Activated CD4-positive, alpha-beta T cell treated with anti-CD3 and anti-CD28 coated beads, Interleukin-2, Interleukin-4, amounts not matched to agents 100 ng/mL and 50 ng/mL, durations not matched to agents 16 hours and 8 hours (primary cell): ENCODE measurements at regions not wholly inside any gene's neighbourhood (a gene's known extent, or its start where the extent isn't known, plus 50 kb on each side); places are given as distances from the start of the nearest gene placed in this dataset.

Experiments used
- DNase-seq: peaks from one replicate; pipeline ENCODE4 v3.0.0-alpha.2; 2020; ENCODE audit warnings: low spot score

DNA sequence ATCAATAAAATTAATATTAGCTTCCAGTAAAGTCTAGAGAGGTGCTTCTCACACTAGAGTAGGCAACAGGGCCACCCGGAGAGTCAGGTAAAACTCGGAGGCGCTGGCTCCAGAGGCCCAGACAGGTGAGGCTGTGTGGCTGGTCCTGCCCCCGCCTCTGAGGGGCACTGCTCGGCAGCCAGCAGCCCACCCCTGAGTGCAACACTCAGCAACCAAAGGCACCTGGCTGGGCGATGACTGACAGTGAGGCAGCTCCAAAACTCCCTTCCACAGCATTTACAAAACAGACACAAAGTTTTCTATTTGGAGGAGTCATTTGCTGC lies 138.8 kb upstream of the ID2 start:
- no peak for DNase-seq

DNA sequence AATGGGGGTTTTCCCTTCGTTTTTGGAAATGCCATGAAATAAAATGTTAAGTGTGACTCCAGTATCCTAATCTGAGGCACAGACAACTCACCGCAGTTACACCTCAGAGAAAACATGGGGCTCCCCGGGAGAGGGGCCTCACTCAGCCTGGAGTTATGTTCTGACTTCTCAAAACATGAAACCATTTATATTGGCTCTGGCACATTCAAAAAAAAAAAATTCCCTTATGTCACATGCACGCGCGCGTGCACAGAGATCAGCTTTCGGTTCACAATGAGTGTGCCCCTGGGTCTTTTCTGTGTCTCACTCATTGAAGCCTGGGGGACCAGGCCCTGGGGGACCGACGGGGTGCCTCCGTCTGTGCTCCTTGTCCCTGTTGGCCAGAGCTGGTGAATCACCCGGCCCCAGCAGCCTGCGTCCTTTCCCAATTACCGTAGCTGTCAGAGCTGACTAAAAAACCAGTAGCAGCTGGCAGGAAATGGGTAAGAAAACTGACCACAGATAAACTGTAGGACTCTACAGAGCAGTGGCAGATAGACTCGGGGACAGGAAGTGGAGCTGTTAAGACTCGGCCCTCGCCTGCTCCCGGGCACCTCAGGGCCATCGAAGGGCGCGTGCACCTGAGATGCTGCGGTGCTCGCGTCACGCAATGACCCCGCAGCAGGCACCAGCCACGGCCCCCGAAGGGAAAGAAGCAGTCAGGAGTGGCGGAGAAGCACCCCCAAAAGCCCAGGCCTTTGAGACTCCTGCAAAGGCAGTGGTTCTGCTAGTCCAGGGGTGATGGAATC lies 138.3 kb upstream of the ID2 start:
- peak; percentile 93 for DNase-seq

DNA sequence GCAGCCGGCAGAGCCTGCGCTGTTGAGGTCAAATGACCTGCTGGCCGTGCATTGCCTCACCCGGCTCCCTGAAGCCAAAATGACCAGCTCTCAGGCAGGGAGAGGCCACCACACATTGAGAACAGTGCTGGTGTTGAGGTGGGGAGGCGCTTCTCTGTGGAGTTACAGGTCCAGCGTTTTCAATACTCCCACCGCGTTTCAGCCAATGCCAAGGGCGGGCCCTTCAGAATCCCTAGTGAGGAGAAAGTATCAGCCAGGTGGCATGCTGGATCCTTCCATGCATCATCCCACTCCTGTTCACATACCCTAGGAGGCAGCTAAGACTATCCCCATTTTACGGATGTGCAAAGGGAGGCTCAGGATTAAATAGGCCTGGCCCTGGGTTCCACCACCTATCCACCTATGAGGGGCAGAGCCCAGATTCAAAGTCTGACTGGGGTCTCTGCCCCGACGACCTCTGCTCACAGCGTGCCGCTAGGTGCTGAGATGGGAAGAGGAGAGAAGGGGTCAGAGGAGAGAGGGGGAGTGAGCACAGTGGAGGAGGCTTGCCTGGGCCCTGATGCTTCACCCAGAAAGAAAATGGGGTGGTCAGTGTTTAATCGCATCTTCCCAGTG lies 137.6 kb upstream of the ID2 start:
- no peak for DNase-seq

DNA sequence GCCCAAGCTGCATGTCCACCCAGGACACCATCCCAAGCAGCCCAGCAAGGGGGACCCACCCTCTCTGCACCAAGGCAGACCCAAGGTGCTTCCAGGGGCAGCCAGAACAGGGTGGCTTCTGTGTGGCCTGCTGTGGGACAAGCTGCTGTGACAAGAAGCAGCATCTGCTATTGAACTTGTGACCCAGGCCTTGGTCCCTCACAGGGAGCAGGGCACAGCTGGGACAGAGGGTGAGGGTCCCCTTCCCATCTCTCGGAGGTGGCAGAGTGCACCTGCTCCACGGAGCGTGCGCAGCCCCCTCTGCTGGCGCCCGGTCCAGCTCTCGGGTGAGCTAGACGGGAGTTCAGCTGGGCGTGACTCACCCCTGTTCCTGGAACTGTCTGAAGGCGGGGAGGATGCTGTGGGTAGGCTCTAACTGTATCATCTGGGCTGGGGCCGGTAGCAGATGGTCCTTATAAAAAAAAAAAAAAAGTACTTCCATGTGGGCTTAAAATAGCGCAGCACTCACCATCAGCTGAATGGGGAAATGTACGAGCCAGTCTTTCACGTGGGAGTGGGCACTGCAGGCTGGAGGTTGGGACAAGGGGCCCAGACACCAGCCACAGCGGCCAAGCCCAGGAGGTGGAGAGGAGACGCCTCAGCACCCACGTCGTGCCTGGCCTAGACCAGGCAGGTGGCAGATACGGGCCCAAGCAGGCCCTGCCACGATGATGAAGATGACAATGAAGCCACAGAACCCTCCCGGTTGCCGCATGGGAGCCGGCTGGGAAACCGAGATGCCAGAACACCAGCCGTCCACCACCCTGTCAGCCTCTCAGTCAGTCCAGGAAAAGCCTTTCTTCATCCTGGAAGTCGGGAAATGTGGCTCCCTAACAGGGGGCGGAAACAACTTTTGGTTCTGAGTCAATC lies 136.8 kb upstream of the ID2 start:
- peak; percentile 95 for DNase-seq

DNA sequence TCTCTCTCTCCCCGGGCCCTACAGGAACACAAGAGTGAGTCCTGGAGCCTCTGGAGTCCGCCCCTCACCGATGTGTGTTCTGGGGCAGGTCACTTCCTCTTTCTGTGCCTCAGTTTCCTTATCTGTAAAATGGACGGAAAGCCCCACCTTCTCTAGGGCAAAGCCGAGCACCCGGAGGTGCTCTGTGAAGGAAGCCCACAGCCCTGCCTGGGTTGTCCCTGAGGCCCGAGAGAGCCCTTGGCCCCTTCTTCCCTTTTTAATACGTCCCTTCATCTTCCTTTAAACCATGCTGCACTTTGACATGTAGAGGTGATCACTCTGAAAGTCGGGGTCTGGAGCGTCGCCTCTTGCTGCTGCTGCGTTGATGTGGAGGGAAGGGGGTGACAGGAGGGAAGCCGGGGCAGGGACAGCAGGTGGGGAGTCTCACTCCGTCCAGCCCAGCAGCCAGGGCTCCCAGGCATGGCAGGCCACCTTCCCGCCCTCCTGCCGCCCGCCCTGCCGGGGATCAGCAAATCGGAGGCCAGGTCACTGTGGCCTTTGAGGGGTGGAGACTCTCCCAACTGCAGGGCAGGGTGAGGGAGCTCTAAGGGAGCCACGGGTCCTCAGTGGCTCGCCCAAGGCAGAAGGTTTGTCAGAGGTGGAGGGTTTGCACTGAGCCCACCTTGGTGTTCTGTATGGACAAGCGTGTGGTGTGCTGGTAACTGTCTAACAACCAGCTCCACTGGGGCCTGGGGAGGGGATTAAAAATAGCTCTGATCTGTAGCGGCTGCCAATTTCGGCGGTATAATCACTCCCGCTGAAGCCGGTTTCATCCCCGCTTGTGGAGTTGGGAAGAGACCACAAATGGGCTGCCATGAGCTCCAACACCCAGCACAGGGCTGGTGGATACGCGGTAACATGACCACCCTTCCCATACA lies 135.9 kb upstream of the ID2 start:
- no peak for DNase-seq

DNA sequence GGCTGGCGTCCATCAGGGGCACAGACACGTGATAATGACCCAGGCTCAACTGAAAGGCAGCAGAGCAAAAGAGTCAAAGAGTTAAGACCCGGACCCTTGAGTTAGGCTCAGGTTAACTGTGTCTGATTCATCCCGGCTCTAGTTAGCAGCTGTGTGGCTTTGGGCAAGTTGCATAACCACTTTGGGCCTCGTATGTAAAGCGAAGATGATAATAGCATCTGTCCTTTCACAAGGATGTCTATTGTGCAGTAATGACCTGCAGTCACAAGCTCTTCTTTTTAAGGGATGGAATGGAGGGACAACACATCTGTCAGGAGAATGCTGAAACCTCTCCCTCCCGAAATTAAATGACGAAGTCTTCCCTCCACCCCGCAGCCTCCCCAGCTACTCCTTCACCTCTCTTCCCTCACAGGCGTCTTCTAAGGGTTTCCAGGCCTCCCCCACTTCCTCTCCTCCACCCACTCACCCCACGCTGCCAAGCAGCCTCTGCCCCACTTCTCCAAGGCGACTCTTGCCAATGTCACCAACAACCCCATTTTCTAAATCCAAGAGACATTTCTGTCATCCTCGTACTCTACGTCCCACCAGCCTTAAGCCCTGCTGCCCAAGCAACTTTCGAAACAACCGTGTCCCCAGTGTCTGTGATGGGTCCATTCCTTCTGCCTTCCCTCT lies 135.1 kb upstream of the ID2 start:
- no peak for DNase-seq

DNA sequence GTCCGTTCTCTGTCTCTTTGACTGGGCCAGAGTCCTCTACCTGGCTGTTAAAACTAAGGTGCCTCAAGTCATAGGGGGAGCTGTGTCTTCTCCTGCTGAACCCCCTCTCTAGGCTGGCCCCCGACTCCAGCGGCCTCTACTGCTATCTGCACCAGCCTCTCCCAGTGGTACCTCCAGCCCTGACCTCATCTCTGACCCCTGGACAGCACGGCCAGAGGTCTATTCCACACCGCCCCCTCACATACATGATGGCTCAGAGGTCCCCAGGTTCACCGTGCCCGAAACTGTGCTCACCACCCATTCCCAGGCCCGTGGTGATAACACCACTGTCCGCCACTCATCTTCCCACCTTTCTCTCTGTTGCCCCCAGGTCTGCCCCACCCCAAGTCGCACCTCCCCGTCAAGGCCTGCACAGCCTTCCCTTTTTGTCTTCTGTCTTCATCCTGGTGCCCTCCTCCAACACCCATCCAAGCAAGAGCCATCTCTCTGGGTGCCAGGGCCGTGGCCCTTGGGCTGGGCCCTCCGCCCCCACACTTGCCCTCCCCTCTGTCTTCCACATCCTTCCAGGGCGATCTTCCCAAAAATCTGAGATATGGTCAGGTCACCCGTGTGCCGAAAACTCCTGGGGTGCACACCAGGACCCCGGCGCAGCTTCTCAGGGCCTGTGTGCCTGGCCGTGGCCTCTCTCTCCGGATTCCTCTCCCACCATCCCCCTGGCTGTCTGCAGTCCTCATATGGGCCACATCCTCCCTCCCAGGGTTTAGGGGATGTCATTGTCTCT lies 134.4 kb upstream of the ID2 start:
- DNase-seq: no peak

DNA sequence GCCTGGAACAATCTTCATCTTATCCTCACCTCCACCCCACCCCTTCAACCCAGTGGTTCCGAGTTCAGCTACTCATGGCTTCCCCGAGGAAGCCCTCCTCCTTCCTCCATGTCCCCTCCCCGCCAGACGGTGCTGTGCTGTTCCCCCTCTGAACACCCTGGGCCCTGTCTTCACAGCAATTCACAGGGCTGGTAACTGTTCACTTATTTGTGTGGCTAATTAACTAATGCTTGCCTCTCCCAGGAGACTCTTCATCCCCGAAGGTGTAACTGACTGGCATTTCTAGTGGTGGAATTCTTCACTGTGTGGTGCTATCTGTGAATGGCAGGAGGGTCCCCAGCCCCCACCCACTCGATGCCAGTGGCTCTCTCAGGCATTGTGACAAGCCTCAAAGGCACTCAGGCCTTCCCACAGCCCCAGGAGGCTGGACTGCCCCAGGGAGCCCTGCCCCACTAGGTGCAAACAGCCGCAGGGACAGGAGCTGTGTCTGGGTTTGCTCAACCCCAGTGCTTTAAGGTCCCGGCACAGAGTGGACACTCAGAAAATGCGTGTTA lies 133.7 kb upstream of the ID2 start:
- no peak for DNase-seq

DNA sequence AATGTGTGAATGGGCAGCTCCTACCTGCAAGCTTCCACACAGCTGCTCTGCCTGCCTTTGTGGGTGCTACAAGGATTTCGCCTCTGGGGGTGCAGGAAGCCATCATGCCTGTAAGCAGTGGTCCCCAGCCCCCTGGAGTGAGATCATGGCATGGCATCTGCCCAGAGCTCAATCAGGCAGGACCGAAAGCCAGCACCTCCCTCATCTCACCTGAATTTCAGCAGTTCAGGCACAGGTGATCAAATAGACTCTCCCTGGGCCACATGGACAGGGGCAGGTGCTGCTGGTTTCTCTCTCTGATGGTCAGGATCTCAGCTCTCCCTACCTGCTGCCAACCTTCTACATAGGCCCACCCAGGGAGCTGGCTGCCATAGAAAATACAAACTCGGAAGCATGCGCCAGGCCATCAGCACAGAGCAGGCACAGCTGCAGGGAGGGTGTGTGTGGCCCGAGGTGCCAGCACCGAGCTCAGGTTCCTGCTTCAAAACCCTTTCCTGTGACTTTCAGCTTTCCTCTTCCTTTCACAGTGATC lies 133.2 kb upstream of the ID2 start:
- DNase-seq: no peak

DNA sequence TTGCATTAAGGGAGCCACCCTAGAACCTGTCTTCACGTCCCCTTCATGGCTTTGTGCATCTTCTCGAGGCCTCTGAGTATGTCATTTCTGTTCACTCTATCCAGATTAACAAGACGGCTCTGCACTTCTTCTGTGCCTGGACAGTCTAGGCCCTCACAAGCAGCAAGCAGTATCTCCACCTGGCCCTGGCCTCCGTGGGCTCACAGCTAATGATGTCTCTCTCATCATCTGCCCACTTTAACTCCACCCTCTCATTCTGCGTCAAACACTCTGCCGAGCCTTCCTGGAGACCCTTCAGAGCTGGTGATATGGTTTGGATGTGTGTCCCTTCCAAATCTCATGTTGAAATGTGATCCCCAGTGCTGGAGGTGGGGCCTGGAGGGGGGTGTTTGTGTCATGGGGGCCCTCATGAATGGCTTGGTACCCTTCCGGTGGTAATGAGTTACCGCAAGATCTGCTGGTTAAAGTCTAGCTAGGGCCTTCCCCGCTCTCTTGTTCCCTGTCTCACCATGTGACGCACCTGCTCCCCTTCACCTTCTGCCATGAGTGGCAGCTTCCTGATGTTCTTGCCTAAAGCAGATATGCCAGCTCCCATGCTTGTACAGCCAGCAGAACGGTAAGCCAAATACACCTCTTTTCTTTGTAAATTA lies 132.5 kb upstream of the ID2 start:
- DNase-seq: no peak

DNA sequence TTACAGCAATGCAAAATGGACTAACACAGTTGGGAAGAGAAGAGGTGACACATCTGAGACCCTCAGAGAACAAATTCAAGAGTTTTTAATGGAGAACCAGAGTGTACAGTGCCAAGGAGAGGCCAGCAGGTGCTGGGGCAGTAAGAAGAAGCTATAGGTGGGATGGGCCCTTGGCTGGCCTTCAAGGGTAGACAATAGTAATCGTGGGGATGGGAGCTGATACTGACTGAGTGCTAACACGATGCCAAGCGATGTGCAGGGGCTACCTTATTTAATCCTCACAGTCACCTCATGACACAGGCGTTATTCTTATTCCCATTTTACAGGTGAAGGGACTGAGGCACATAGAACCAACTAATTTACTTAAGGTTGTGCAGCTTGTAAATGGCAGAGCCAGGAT lies 131.9 kb upstream of the ID2 start:
- DNase-seq: no peak

DNA sequence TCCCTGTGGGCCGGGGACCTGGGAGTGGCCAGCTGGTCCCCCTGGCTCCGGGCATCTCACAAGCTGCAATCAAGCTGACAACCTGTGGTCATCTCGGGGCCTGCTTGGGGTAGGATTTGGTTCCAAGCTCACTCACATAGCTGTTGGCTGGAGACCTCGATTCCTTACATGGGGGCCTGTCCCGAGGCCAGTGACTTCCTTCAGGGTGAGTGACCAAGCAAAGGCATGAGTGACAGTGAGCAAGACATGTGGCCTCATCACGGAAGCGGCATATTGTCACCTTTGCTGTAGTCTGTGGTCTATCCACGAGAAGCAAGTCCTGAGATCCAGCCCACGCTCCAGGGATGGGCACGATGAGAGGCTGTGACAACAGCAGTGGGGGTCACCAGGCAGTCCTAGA lies 131.4 kb upstream of the ID2 start:
- no peak for DNase-seq

DNA sequence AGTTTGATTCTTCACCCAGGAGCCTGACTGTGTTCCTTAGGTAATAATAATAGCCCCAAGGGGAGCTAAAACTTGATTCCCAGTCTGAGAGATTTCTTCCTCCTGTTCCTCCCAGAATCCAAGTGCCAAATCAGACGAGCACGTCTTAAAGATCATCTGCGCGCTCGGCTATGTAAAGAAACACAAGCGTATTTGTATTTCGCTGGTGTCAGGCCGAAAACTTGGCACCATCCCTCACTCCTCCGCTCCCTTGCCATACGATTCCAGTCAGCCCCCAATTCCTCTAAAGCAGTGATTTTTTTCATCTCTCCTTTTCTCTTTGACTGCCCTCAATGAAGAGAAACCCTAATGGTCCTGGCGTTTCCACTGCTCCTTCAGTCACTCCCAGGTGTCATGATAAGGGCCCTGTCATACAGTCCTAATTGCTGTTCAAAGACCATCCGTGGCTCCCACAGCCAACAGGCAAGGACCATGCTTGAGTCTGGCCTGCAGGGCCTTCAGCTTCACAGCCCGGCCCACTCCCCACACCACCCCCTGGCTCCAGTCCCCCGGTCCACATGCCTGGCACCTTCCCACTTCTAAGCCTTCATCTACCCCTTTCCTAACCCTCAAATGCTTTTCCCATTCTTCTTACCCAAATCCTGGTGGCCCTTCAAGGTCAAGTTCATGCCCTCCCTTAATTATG lies 130.8 kb upstream of the ID2 start:
- no peak for DNase-seq

DNA sequence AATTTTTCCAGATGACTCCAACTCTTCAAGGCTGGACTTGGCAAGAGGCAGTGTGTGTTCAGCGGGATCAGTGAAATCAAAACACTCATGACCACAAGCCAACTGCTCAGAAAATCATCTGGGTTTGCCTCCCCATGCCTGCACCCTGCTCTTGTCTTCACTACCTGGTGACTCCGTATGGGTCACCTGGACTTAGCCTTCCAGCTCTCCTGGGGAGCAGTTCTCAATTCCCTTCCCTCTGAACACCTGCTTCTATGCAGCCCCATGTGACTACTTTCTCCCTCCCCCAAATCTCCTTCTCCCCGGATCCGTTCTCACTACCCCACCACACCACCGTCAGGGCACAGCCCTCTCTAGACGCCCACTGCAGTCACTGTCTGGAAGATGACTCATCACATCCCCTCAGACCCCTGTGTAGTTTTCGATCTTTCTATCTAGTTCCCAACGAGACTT lies 130.2 kb upstream of the ID2 start:
- DNase-seq: no peak

DNA sequence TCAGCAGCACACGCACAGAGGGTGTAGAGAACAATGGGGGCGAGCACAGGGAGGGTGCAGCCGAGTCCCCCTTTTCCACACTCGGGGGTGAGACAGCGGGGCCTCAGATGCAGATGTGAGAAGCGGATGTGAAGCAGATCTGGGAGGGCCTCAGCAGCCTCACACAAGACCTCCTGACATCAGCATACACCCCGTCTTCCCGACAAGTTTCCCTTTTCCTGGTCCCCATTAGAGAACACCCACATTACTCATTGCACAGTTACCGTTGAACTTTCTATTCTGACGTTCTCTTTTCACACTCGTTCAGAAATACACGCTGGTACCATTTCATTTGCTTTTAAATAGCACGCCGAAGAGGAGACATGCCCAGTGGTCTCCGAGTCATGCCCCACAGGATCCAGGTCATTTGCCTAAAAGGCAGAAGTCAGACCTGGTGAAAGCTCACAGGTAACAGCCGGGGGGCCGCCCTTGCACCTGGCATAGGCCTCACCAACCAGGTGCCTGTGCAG lies 129.5 kb upstream of the ID2 start:
- DNase-seq: no peak

DNA sequence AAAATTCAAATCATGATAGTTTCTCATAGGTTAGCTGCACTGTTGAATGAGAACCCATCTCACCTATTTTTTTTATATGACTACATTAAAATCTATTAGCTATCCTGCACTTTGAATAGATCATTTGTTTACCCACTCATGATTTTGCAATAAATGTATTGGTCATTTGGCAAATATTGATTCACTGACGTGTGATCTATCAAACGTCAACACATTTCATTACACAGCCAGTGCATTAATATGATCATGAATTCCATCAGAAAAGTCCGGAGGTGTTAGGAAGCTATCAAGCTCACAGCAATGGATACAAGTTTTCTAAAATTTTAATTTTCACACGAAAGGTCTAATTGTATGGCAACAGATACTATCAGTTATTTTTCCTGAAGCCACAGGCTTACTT lies 128.2 kb upstream of the ID2 start:
- no peak for DNase-seq

DNA sequence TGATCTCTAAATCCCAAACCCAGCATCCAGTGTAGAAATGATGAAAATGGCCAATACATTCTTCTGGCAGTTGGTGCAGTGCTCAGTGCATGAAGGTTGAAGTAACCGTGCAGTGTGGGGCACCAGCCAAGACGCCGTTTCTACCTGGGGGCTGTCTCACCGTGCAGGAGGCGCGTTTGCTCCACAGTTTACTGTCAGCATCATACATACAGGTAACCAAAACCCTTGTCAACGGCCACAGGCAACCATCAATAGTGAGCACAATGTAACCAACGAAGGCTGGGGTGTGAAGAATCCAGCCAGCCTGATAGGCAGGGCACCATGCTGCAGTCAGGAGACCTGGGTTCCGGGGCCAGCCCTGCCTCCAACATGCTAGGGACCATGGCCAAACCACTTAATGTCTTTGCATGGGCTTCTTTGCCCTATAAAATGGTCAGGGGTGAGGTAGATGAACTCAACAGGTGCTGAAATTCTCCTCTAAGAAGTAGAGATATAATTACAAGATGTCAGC lies 127.5 kb upstream of the ID2 start:
- no peak for DNase-seq

DNA sequence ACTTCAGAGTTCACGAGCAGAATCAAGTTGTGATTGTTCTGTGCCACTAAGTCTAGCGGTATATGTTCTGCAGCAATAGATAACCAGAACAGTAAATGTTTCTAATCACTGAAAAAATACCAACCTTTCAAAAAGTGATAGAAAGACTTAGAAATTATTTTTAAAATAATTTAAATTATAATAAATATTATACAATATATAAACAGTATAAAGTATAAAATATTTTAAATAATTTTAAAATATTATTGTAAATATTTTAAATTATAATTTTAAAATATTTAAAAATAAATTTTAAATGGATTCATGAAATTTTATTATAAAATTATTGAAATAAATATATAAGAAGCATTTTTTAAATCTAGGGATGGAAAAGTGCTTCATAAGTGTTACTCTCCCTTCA lies 126.3 kb upstream of the ID2 start:
- no peak for DNase-seq
